GM21786 (cell line): ENCODE measurements at regions not wholly inside any gene's neighbourhood (a gene's known extent, or its start where the extent isn't known, plus 50 kb on each side); places are given as distances from the start of the nearest gene placed in this dataset.

ENCODE experiments used
- ATAC-seq: cut with Tn5 transposase; IDR thresholded peaks from one replicate; pipeline ENCODE4 v1.9.1; 2021; ENCODE audit not compliant: unreplicated experiment

GRCh38 chr4:119750048-119750447, 121.4 kb upstream of the PDE5A start:
- ATAC-seq, result no peak

GRCh38 chr4:119748853-119749252, 120.2 kb upstream of the PDE5A start:
- ATAC-seq, result no peak

GRCh38 chr4:119746951-119747350, 118.3 kb upstream of the PDE5A start:
- ATAC-seq, result no peak

- ATAC-seq, result no peak
Observed at GRCh38 chr4:119745351-119745750, 116.7 kb upstream of the PDE5A start.

GRCh38 chr4:119744580-119744979, 116.0 kb upstream of the PDE5A start:
- ATAC-seq, result no peak

- ATAC-seq, result no peak
Observed at GRCh38 chr4:119743644-119744043, 115.0 kb upstream of the PDE5A start.

GRCh38 chr4:119739796-119740195, 111.2 kb upstream of the PDE5A start:
- ATAC-seq, result no peak

GRCh38 chr4:119738901-119739300, 110.3 kb upstream of the PDE5A start:
- no peak for ATAC-seq

GRCh38 chr4:119736559-119736958, 108.0 kb upstream of the PDE5A start:
- ATAC-seq, result no peak

- no peak for ATAC-seq
Observed at GRCh38 chr4:119735165-119735651, 106.6 kb upstream of the PDE5A start.

GRCh38 chr4:119733431-119733830, 104.8 kb upstream of the PDE5A start:
- ATAC-seq, result no peak

GRCh38 chr4:119731778-119732177, 103.2 kb upstream of the PDE5A start:
- ATAC-seq, result no peak

- no peak for ATAC-seq
Observed at GRCh38 chr4:119731146-119731742, 102.6 kb upstream of the PDE5A start.

GRCh38 chr4:119730671-119730950, 102.0 kb upstream of the PDE5A start:
- ATAC-seq, result no peak

GRCh38 chr4:119729835-119730670, 101.4 kb upstream of the PDE5A start:
- no peak for ATAC-seq

GRCh38 chr4:119728692-119729593, 100.3 kb upstream of the PDE5A start:
- no peak for ATAC-seq

GRCh38 chr4:119728185-119728584, 99.6 kb upstream of the PDE5A start:
- no peak for ATAC-seq

GRCh38 chr4:119726505-119726904, 97.9 kb upstream of the PDE5A start:
- ATAC-seq, result no peak

- no peak for ATAC-seq
Observed at GRCh38 chr4:119725688-119726330, 97.2 kb upstream of the PDE5A start.

- ATAC-seq, result no peak
Observed at GRCh38 chr4:119725011-119725410, 96.4 kb upstream of the PDE5A start.

GRCh38 chr4:119722670-119723069, 94.1 kb upstream of the PDE5A start:
- no peak for ATAC-seq
